ENCODE measurements at regions not wholly inside any gene's neighbourhood (a gene's known extent, or its start where the extent isn't known, plus 50 kb on each side); places are given as distances from the start of the nearest gene placed in this dataset.

GRCh38 chr11:45062115-45062514, 84.3 kb upstream of the PRDM11 start:
- no peak for TF ChIP-seq CTCF (conservative IDR thresholded peaks at IDR 0.05; ENCODE audit: low read depth, low read length)
- H3K4me3 ChIP-seq (ENCODE audit: low read length): no peak overlapping the region
- DNase-seq (ENCODE audit: low read depth): no peak

DNA sequence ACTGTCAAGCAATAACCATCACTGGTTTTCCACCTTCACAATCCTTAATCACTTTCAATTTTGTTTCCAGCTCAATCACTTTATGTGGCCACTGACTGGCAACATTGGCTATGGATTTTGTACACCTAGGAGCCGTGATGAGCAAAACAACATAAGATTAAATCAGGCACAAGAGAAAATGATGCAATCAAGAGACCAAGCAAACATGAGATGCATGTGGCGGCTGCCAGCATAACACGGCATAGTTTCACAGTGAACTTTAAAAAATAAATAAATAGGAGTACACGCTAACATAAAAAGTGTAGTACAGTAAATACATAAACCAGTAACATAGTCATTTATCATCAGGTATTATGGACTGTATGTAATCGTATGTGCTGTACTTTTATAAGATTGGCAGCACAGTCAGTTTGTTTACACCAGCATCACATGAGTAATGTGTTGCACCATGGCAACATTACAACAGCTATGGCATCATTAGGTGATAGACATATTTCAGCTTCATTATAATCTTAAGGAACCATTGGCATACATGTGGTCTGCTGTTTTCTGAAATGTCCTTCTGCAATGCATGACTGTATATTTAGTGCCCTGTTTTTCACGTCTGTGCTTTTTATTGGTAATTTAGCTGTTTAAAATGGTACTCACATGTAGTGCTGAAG, 83.3 kb upstream of the PRDM11 start:
- no peak overlapping the region for H3K4me3 ChIP-seq (ENCODE audit: low read length)
- DNase-seq (ENCODE audit: low read depth): no peak
- TF ChIP-seq CTCF (conservative IDR thresholded peaks at IDR 0.05; ENCODE audit: low read depth, low read length): no peak

DNA sequence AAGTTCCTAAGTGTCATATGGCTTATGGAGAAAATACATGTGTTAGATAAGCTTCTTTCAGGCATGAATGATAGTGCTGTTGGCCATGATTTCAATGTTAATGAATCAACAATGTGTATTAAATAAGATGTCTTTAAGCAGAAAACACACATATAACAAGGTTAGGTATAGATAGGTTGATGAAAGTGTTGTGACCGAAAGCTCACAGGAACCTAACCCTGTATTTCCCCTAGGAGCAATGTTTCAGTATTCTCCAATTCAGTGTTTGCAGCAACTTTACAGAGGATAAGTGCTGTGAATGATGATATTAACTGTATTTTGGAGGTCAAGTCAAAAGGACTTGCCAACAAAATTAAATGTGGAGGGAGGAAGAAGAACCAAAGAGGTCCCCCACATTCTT, 82.8 kb upstream of the PRDM11 start:
- no peak overlapping the region for H3K4me3 ChIP-seq (ENCODE audit: low read length)
- no peak for DNase-seq (ENCODE audit: low read depth)
- no peak for TF ChIP-seq CTCF (conservative IDR thresholded peaks at IDR 0.05; ENCODE audit: low read depth, low read length)

DNA sequence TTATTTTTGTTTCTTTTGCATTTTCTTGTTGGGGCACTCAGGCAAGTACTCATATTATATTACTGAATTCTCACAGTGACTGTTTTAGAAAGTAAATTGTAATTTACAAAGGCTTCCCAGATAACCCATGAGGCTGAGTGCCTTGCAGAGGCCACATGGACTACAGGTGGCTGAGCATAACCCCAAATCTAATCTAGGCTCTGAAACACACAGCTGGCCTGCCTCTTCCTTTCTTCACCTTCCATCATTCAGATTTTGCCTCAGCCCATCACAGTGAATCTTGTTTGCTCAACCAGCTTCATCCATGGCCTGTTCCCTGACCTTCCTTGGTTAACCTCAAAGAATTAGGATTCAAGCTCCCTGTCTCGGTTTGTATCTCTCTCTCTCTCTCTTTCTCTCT, 78.5 kb upstream of the PRDM11 start:
- H3K4me3 ChIP-seq (ENCODE audit: low read length): no peak overlapping the region
- no peak for TF ChIP-seq CTCF (conservative IDR thresholded peaks at IDR 0.05; ENCODE audit: low read depth, low read length)
- no peak for DNase-seq (ENCODE audit: low read depth)

DNA sequence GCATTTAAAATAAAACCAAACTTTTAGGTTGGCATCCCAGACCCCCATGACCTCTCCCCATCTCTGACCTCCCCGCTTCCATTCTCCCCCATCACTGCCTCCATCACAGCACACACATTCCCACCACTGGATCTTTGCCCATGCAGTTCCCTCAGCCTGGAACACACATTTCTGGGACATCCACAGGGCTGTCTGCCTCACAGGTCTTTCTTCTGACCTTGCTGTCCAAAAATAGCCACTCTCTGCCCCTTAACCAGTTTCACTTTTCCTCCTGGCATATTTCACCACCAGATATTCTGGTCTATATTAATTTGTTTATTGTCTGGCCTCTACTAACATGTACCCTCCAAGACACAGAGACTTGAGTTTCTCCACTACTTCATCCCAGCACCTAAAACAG, 75.2 kb upstream of the PRDM11 start:
- no peak for DNase-seq (ENCODE audit: low read depth)
- TF ChIP-seq CTCF (conservative IDR thresholded peaks at IDR 0.05; ENCODE audit: low read depth, low read length): no peak
- H3K4me3 ChIP-seq (ENCODE audit: low read length): no peak overlapping the region

- no peak for TF ChIP-seq CTCF (conservative IDR thresholded peaks at IDR 0.05; ENCODE audit: low read depth, low read length)
- H3K4me3 ChIP-seq (ENCODE audit: low read length): no peak overlapping the region
- DNase-seq (ENCODE audit: low read depth): no peak
Measured at GRCh38 chr11:45073685-45074141, 72.7 kb upstream of the PRDM11 start.

DNA sequence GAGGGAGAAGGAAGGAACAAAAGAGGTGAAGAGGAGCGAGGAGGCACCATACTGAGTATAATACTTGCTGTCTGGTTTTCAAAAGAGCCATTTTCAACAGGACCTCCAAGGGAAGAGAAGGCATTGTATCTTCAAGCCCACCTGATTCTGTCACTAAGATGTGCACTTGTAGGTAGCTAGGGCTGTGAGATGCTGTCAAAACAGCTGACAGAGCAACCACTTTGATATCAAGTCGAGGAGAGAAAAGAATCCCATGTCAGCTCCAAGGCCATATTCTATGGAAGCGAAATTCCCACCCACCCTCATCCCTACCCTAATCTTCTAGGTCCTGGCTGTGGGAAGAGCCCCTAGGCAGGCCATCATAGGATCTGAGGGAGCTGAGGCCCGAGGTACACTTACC, 70.9 kb upstream of the PRDM11 start:
- H3K4me3 ChIP-seq (ENCODE audit: low read length): no peak overlapping the region
- no peak for DNase-seq (ENCODE audit: low read depth)
- no peak for TF ChIP-seq CTCF (conservative IDR thresholded peaks at IDR 0.05; ENCODE audit: low read depth, low read length)
